Common myeloid progenitor, CD34-positive (primary cell): ENCODE measurements at regions not wholly inside any gene's neighbourhood (a gene's known extent, or its start where the extent isn't known, plus 50 kb on each side); places are given as distances from the start of the nearest gene placed in this dataset.

Source experiments
- CTCF ChIA-PET: fragments of 350-600 bp; sonication (Branson Sonifier 250); formaldehyde crosslinking; loops from one replicate; lab custom pipeline; 2021; ENCODE audit warnings: antibody characterized with exemption; lab: Charles Lee
- POLR2A ChIA-PET: fragments of 350-600 bp; sonication (Branson Sonifier 250); formaldehyde crosslinking; loops from one replicate; lab custom pipeline; 2021; ENCODE audit warnings: antibody characterized with exemption; lab: Charles Lee
- DNase-seq, 3 donors: peaks; one replicate each; pipeline versions ENCODE4 v3.0.0 to v3.0.0-alpha.2; 2013
- H3K27ac ChIP-seq, 2 experiments: 1 replicate in 1 of 2; 2 replicates in 1 of 2; pipeline ENCODE4 v1.7.0; 2013; ENCODE audit warnings: inconsistent platforms in 2 of 2, low read length in 2 of 2, mild to moderate bottlenecking in 2 of 2, low read depth in 1 of 2, moderate library complexity in 1 of 2; ENCODE audit not compliant: severe bottlenecking in 2 of 2, insufficient read depth in 1 of 2, poor library complexity in 1 of 2
- H3K27me3 ChIP-seq, 5 experiments: replicated peaks in 2 of 5; 1 replicate in 3 of 5; 2 replicates in 2 of 5; pipeline versions ENCODE4 v1.6.1 to v1.7.0; 2013; ENCODE audit warnings: low read length in 4 of 5, mild to moderate bottlenecking in 2 of 5, moderate library complexity in 2 of 5, inconsistent platforms in 1 of 5; ENCODE audit not compliant: insufficient read depth in 5 of 5, control insufficient read depth in 4 of 5
- H3K36me3 ChIP-seq, 4 experiments: 1 replicate in 2 of 4; 2 replicates in 2 of 4; pipeline versions ENCODE4 v1.6.1 to v1.7.0; 2013; ENCODE audit warnings: low read length in 3 of 4, control low read depth in 1 of 4, mild to moderate bottlenecking in 1 of 4; ENCODE audit not compliant: control insufficient read depth in 4 of 4, insufficient read depth in 4 of 4
- H3K4me1 ChIP-seq, 4 experiments: 1 replicate in 3 of 4; 2 replicates in 1 of 4; pipeline versions ENCODE4 v1.6.1 to v1.7.1; 2013; ENCODE audit warnings: low read length in 3 of 4, mild to moderate bottlenecking in 3 of 4, control low read depth in 1 of 4, inconsistent platforms in 1 of 4, moderate library complexity in 1 of 4; ENCODE audit not compliant: control insufficient read depth in 4 of 4, insufficient read depth in 4 of 4; ENCODE audit errors: control extremely low read depth in 1 of 4
- H3K4me3 ChIP-seq, 7 experiments: 1 replicate in 4 of 7; 2 replicates in 3 of 7; pipeline versions ENCODE4 v1.5.1 to v1.7.0; 2013; ENCODE audit warnings: mild to moderate bottlenecking in 7 of 7, low read length in 6 of 7, moderate library complexity in 6 of 7, inconsistent platforms in 2 of 7, low read depth in 2 of 7, control low read depth in 1 of 7; ENCODE audit not compliant: insufficient read depth in 4 of 7, control insufficient read depth in 1 of 7; ENCODE audit errors: extremely low read depth in 1 of 7
- H3K9me3 ChIP-seq, 5 experiments: 1 replicate in 4 of 5; 2 replicates in 1 of 5; pipeline versions ENCODE4 v1.6.1 to v1.7.1; 2013; ENCODE audit warnings: low read length in 4 of 5, mild to moderate bottlenecking in 2 of 5, inconsistent platforms in 1 of 5, low read depth in 1 of 5, moderate library complexity in 1 of 5; ENCODE audit not compliant: control insufficient read depth in 4 of 5, insufficient read depth in 2 of 5; ENCODE audit errors: control extremely low read depth in 1 of 5
- WGBS: methylation state at CpG from one replicate; pipeline ENCODE4 v1.1.5; 2013; ENCODE audit not compliant: insufficient coverage; 5-methylcytosine and 5-hydroxymethylcytosine counted together

DNA sequence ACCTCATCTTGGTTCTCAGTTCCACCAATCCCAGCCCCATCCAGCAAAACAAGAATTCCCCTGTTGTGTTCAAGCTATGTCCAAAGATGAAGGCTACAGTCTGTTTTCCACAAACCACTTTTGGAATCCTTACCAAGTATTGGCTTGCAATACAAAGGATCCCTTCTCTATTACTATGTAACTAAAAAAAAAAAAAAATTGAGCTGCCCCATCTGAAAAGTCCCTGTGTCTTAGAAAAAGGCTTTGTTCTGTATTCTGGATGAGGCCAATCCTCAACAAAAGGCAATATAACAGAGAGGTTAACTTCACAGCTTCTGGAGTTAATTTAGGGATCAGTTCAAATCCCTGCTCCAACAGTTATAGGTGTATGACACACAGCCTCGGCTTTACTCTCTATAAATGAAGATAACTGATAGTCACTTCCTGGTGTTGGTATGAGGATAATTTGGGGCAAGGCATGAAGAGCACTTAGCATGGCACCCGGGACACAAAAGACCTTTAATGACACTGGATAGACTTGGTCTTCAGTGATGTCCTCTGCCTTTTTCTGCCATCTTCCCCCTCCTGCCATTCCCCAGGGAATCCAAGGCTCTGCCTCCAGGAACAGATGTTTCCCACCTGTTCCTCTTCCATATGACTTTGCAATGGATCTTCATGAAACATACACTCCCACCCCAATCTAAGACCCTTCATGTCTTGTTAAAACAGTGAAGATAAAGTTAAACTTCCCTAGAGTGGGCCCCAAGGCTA lies 61.2 kb upstream of the ATL2 start:
- WGBS = no CpG with 5 or more reads among the region's 2 CpGs
- Histone ChIP-seq H3K9me3 (peaks cover 0 to 4% (median 0%) of the 10 kb centered on the region in 5 experiments), H3K27me3 (peaks cover 0 to 20% (median 8%) of the 10 kb centered on the region in 5 experiments), H3K4me3 (no peak overlapping the region), H3K36me3 (no peaks in the 10 kb centered on the region), H3K27ac (no peak overlapping the region), H3K4me1 (no peaks in the 10 kb centered on the region)
- CTCF ChIA-PET = interaction anchor here (1.1 to 1.2 kb wide), 2 partner anchors 10 to 28 kb away, joined by 3 read pairs; no protein-coding TSS in a partner anchor
- no peak for DNase-seq
- POLR2A ChIA-PET = no interaction called here

DNA sequence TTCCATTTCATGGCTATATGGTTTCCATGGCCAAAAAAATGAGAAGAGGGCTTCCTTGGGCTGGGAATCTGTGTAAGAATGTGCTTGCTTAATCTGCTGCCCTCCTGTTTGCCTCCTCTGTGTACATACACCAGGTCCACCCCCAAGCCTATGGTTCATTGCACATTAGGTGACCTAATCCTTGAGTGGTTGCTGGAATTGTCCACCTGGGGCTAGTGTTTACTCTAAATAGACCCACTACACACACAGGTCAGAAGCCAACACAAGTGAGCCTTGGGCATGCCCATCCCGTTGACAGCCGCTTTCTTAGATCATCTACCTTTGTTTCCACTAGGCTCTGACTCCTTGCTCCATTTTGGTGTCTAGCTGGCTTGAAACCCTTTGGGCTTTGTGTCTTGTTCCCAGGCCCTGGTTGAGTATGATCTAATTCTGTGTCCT lies 59.2 kb upstream of the ATL2 start:
- Histone ChIP-seq H3K4me3 (no peak overlapping the region), H3K4me1 (no peaks in the 10 kb centered on the region), H3K27me3 (peaks cover 0 to 3% (median 0%) of the 10 kb centered on the region in 5 experiments), H3K27ac (no peak overlapping the region), H3K9me3 (peaks cover 0 to 4% (median 0%) of the 10 kb centered on the region in 5 experiments), H3K36me3 (no peaks in the 10 kb centered on the region)
- WGBS = 100% methylated on average over 2 of the region's 2 CpGs
- DNase-seq = no peak
- ChIA-PET CTCF (interaction anchor here (1.7 kb wide), 1 partner anchor 119 kb away, joined by 3 read pairs; no protein-coding TSS in a partner anchor), POLR2A (no interaction called here)

DNA sequence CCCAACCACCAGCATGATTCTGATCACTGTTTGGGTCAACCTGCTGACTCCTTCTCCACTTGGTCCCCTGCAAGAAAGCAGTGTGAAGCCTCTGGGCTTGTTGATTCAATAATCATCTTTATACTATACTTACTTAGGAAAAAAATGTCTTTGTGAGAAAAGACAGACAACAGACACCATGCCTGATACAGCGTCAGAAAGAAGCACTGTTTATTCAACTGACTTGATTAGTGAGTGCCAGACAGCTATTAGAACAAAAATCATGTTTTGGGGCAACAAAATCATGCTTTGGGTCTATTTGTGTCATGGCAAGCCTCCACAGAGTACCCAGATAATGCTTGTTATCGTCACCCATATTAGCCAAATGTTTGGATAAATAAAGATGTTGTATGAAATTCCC lies 58.7 kb upstream of the ATL2 start:
- POLR2A ChIA-PET = no interaction called here
- Histone ChIP-seq H3K36me3 (no peaks in the 10 kb centered on the region), H3K4me1 (no peaks in the 10 kb centered on the region), H3K27me3 (peaks cover 0 to under 1% (median 0%) of the 10 kb centered on the region in 5 experiments), H3K4me3 (no peak overlapping the region), H3K9me3 (peaks cover 0 to 4% (median 0%) of the 10 kb centered on the region in 5 experiments), H3K27ac (no peak overlapping the region)
- CTCF ChIA-PET = no interaction called here
- DNase-seq = no peak
- WGBS = 100% methylated on average over 1 of the region's 2 CpGs

DNA sequence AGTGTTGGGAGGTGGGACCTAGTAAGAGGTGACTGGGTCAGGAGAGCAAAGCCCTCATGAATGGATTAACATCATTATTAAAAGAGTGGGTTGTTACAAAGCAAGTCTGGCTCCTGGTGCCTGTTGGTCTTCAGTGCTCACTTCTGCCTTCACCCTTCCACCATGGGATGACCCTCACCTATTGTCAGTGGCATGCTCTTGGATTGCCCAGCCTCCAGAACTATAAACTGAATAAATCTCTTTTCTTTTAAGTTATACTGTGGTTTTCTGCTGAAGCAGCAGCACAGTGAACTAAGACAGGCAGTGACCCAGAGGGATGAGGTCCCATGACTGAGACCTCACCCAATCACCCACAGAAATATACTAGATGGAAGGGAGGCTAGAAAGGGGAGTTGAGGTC lies 57.5 kb upstream of the ATL2 start:
- H3K4me1 ChIP-seq = no peaks in the 10 kb centered on the region
- H3K4me3 ChIP-seq = no peak overlapping the region
- CTCF ChIA-PET = no interaction called here

DNA sequence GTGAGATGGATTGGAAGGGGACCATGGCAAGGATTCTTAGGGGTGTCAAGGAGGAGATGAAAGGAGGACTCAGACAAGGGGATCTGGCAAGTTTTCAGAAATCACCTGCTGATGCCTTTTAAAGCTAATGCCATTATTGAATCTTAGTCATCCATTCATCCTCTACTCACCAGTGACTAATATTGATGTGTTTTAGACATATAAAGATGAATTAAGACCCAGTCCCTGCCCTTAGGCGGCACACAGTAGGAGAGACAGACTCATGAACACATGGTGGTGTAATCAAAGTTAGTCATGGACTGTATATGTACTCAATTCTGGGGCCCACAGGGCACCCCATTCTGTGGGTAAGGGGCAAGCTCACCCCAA lies 56.5 kb upstream of the ATL2 start:
- no peak for DNase-seq
- Histone ChIP-seq H3K4me1 (no peaks in the 10 kb centered on the region), H3K27me3 (peaks cover 0 to 2% (median 0%) of the 10 kb centered on the region in 5 experiments), H3K9me3 (peaks cover 0 to 4% (median 0%) of the 10 kb centered on the region in 5 experiments), H3K36me3 (no peaks in the 10 kb centered on the region), H3K4me3 (no peak overlapping the region), H3K27ac (no peak overlapping the region)
- CTCF ChIA-PET = no interaction called here
- WGBS = no CpG with 5 or more reads among the region's 1 CpG
- POLR2A ChIA-PET = no interaction called here

More for the DNA sequence above, 57.5 kb upstream of the ATL2 start:
- peaks cover 0 to 4% (median 0%) of the 10 kb centered on the region in 5 experiments for H3K9me3 ChIP-seq
- no peak for DNase-seq
- no peaks in the 10 kb centered on the region for H3K36me3 ChIP-seq
- no peak overlapping the region for H3K27ac ChIP-seq
- peaks cover 0 to 2% (median 0%) of the 10 kb centered on the region in 5 experiments for H3K27me3 ChIP-seq
- POLR2A ChIA-PET = no interaction called here

DNA sequence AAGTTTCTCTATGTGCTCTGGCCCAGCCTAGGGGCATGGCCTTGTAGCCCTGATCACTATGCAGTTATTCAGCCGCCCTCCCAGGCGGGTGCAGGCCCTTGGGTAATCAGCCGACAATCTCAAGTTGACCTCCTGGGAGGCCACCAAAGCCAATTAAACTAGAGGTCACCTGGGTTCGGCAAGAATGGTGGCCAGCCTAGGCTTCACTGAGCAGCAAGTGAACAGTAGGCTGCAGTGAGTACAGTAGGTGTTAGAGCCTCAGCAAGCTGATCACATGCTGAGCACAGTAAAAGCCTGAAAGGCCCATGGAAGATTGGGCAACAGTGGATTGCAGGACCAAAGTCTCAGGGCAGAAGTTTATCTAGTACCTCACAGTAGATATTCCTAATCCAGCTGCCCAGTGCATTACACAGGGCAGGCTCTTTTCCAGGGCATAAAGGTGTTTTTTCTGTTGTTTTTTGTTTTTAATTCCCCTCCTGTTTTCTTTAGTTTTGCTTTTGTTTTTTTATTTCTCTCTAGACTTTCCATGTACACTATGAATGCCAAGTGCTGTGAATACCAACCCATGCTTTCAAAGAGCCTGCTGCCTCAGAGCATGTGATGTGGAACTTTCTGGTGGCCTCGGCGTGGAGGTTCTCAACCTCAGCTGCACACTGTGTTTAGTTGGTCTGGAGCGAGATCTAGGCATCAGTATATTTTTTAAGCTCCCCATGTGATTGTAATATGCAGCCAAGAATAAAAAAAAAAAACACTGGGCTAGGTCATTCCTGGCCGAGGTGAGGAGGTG lies 55.9 kb upstream of the ATL2 start:
- POLR2A ChIA-PET = no interaction called here
- 89% methylated on average over 6 of the region's 8 CpGs for WGBS
- H3K9me3 ChIP-seq = peaks cover 0 to 4% (median 0%) of the 10 kb centered on the region in 5 experiments
- H3K27me3 ChIP-seq = peaks cover 0 to 2% (median 0%) of the 10 kb centered on the region in 5 experiments
- H3K36me3 ChIP-seq = no peaks in the 10 kb centered on the region
- DNase-seq = no peak
- CTCF ChIA-PET = interaction anchor here (1.4 kb wide), 1 partner anchor 7 kb away, joined by 3 read pairs; no protein-coding TSS in a partner anchor
- no peak overlapping the region for H3K27ac ChIP-seq
- no peak overlapping the region for H3K4me3 ChIP-seq
- H3K4me1 ChIP-seq = no peaks in the 10 kb centered on the region
